ENCODE measurements at regions not wholly inside any gene's neighbourhood (a gene's known extent, or its start where the extent isn't known, plus 50 kb on each side); places are given as distances from the start of the nearest gene placed in this dataset.

GRCh38 chr6:67666177-67666964, 968.7 kb upstream of the ADGRB3 start:
- DNase-seq (ENCODE audit: low spot score), result no peak
- intact Hi-C loops (cut with DNase I), result no loop called here

GRCh38 chr6:67664942-67665341, 970.1 kb upstream of the ADGRB3 start:
- intact Hi-C loops (cut with DNase I), result no loop called here
- DNase-seq (ENCODE audit: low spot score), result no peak

- intact Hi-C loops (cut with DNase I), result no loop called here
- DNase-seq (ENCODE audit: low spot score), result no peak
These were observed 971.8 kb upstream of the ADGRB3 start for GRCh38 chr6:67663105-67663895.

GRCh38 chr6:67653561-67653960, 981.5 kb upstream of the ADGRB3 start:
- intact Hi-C loops (cut with DNase I), result no loop called here
- DNase-seq (ENCODE audit: low spot score), result no peak

- intact Hi-C loops (cut with DNase I), result no loop called here
- no peak for DNase-seq (ENCODE audit: low spot score)
These were observed 988.5 kb upstream of the ADGRB3 start for GRCh38 chr6:67646550-67646949.

GRCh38 chr6:67643281-67643680, 991.8 kb upstream of the ADGRB3 start:
- intact Hi-C loops (cut with DNase I), result no loop called here
- no peak for DNase-seq (ENCODE audit: low spot score)

GRCh38 chr6:67642582-67642981, 992.5 kb upstream of the ADGRB3 start:
- no peak for DNase-seq (ENCODE audit: low spot score)
- intact Hi-C loops (cut with DNase I), result no loop called here

- no peak for DNase-seq (ENCODE audit: low spot score)
- intact Hi-C loops (cut with DNase I), result no loop called here
These were observed 994.6 kb upstream of the ADGRB3 start for GRCh38 chr6:67640484-67640883.

GRCh38 chr6:67639161-67639560, 995.9 kb upstream of the ADGRB3 start:
- intact Hi-C loops (cut with DNase I), result no loop called here
- DNase-seq (ENCODE audit: low spot score), result no peak

GRCh38 chr6:67634199-67634598, 1000.9 kb upstream of the ADGRB3 start:
- intact Hi-C loops (cut with DNase I), result no loop called here
- no peak for DNase-seq (ENCODE audit: low spot score)

- no peak for DNase-seq (ENCODE audit: low spot score)
- intact Hi-C loops (cut with DNase I), result no loop called here
These were observed 1002.0 kb upstream of the ADGRB3 start for GRCh38 chr6:67633058-67633457.

- intact Hi-C loops (cut with DNase I), result no loop called here
- no peak for DNase-seq (ENCODE audit: low spot score)
These were observed 1004.9 kb upstream of the ADGRB3 start for GRCh38 chr6:67630146-67630545.

- intact Hi-C loops (cut with DNase I), result no loop called here
These were observed 1005.8 kb upstream of the ADGRB3 start for GRCh38 chr6:67629258-67629657.

GRCh38 chr6:67615796-67616195, 1019.3 kb upstream of the ADGRB3 start:
- intact Hi-C loops (cut with DNase I), result no loop called here

More at GRCh38 chr6:67629258-67629657, 1005.8 kb upstream of the ADGRB3 start:
- no peak for DNase-seq (ENCODE audit: low spot score)

GRCh38 chr6:67608099-67608749, 1026.9 kb upstream of the ADGRB3 start:
- DNase-seq (ENCODE audit: low spot score), result no peak
- intact Hi-C loops (cut with DNase I), result no loop called here

More at GRCh38 chr6:67615796-67616195, 1019.3 kb upstream of the ADGRB3 start:
- DNase-seq (ENCODE audit: low spot score), result no peak

- intact Hi-C loops (cut with DNase I), result no loop called here
- DNase-seq (ENCODE audit: low spot score), result no peak
These were observed 1027.9 kb upstream of the ADGRB3 start for GRCh38 chr6:67606906-67607828.

- no peak for DNase-seq (ENCODE audit: low spot score)
- intact Hi-C loops (cut with DNase I), result no loop called here
These were observed 1040.7 kb upstream of the ADGRB3 start for GRCh38 chr6:67594366-67594765.

GRCh38 chr6:67593247-67593646, 1041.8 kb upstream of the ADGRB3 start:
- intact Hi-C loops (cut with DNase I), result no loop called here
- no peak for DNase-seq (ENCODE audit: low spot score)

GRCh38 chr6:67591910-67592309, 1043.2 kb upstream of the ADGRB3 start:
- no peak for DNase-seq (ENCODE audit: low spot score)
- intact Hi-C loops (cut with DNase I), result no loop called here
